IMR-90 (cell line): ENCODE measurements at regions not wholly inside any gene's neighbourhood (a gene's known extent, or its start where the extent isn't known, plus 50 kb on each side); places are given as distances from the start of the nearest gene placed in this dataset.

Experiments
- BHLHE40 ChIP-seq: fragments of 150-350 bp; IDR thresholded peaks from 2 replicates; pipeline ENCODE4 v1.6.1; 2016; ENCODE audit warnings: mild to moderate bottlenecking, low read depth, low read length
- CEBPB ChIP-seq: IDR thresholded peaks from 2 replicates; pipeline ENCODE4 v1.6.1; 2012; ENCODE audit warnings: low read depth, low read length, improper control_type of control experiment
- FOS ChIP-seq: fragments of 150-350 bp; IDR thresholded peaks from 2 replicates; pipeline ENCODE4 v1.6.1; 2016; ENCODE audit warnings: low read depth, low read length
- MAZ ChIP-seq: IDR thresholded peaks from 2 replicates; pipeline ENCODE4 v1.6.1; 2012; ENCODE audit warnings: low read depth, mild to moderate bottlenecking, low read length, improper control_type of control experiment, moderate library complexity, borderline replicate concordance
- MXI1 ChIP-seq: IDR thresholded peaks from 2 replicates; pipeline ENCODE4 v1.6.1; 2012; ENCODE audit warnings: low read depth, mild to moderate bottlenecking, low read length, moderate library complexity, borderline replicate concordance
- NFE2L2 ChIP-seq: fragments of 150-350 bp; IDR thresholded peaks from 2 replicates; pipeline ENCODE4 v1.6.1; 2016; ENCODE audit warnings: low read depth, mild to moderate bottlenecking, low read length
- POLR2A ChIP-seq: IDR thresholded peaks from 2 replicates; pipeline ENCODE4 v1.6.1; 2012; ENCODE audit warnings: mild to moderate bottlenecking, low read depth, low read length
- RAD21 ChIP-seq: IDR thresholded peaks from 2 replicates; pipeline ENCODE4 v1.6.1; 2012; ENCODE audit warnings: low read length, improper control_type of control experiment
- RCOR1 ChIP-seq: IDR thresholded peaks from 2 replicates; pipeline ENCODE4 v1.6.1; 2012; ENCODE audit warnings: mild to moderate bottlenecking, low read length, improper control_type of control experiment; ENCODE audit not compliant: insufficient replicate concordance
- RFX5 ChIP-seq: IDR thresholded peaks from 2 replicates; pipeline ENCODE4 v1.8.0; 2012; ENCODE audit warnings: low read depth, mild to moderate bottlenecking, low read length, moderate library complexity
- SMC3 ChIP-seq: fragments of 150-350 bp; IDR thresholded peaks from 2 replicates; pipeline ENCODE4 v1.6.1; 2016; ENCODE audit warnings: low read depth, mild to moderate bottlenecking, antibody characterized with exemption, low read length, moderate library complexity
- TF ChIP-seq, protein P1 (sequence below): conservative IDR thresholded peaks from 2 replicates; pipeline ENCODE4 v1.5.1; 2012; ENCODE audit warnings: mild to moderate bottlenecking, low read depth, low read length, improper control_type of control experiment
- TF ChIP-seq, protein P2 (sequence below): fragments of 150-350 bp; IDR thresholded peaks from 2 replicates; pipeline ENCODE4 v1.6.1; 2017; ENCODE audit warnings: mild to moderate bottlenecking, antibody characterized with exemption, low read length, low read depth

DNA sequence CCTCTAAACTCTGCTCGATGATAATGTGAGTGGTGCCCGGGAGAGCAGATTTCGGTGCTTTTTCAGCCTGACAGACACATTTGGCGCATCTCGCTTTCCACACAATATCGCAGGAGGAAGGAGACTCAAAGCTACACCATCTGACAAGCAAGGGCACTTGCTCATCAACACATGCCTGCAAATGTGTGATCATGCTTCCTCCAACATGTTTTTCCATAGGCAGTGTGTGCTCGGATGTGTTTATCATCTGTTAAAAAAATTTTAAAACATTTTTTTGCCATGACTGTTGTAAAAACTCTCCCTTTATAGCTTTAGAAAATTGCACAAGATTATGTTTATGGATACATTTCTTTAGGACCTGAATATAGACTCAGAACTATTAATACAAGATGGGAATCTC, 170.3 kb upstream of the PUDP start:
- TF ChIP-seq, protein P1, sequence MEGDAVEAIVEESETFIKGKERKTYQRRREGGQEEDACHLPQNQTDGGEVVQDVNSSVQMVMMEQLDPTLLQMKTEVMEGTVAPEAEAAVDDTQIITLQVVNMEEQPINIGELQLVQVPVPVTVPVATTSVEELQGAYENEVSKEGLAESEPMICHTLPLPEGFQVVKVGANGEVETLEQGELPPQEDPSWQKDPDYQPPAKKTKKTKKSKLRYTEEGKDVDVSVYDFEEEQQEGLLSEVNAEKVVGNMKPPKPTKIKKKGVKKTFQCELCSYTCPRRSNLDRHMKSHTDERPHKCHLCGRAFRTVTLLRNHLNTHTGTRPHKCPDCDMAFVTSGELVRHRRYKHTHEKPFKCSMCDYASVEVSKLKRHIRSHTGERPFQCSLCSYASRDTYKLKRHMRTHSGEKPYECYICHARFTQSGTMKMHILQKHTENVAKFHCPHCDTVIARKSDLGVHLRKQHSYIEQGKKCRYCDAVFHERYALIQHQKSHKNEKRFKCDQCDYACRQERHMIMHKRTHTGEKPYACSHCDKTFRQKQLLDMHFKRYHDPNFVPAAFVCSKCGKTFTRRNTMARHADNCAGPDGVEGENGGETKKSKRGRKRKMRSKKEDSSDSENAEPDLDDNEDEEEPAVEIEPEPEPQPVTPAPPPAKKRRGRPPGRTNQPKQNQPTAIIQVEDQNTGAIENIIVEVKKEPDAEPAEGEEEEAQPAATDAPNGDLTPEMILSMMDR = no peak
- no peak for TF ChIP-seq NFE2L2
- no peak for TF ChIP-seq RCOR1
- no peak for TF ChIP-seq POLR2A
- TF ChIP-seq RFX5 = no peak
- TF ChIP-seq CEBPB = no peak
- no peak for TF ChIP-seq FOS
- no peak for TF ChIP-seq BHLHE40
- TF ChIP-seq SMC3 = no peak
- no peak for TF ChIP-seq MXI1
- no peak for TF ChIP-seq RAD21
- TF ChIP-seq, protein P2, sequence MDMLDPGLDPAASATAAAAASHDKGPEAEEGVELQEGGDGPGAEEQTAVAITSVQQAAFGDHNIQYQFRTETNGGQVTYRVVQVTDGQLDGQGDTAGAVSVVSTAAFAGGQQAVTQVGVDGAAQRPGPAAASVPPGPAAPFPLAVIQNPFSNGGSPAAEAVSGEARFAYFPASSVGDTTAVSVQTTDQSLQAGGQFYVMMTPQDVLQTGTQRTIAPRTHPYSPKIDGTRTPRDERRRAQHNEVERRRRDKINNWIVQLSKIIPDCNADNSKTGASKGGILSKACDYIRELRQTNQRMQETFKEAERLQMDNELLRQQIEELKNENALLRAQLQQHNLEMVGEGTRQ = no peak
- no peak for TF ChIP-seq MAZ
